ENCODE measurements at regions not wholly inside any gene's neighbourhood (a gene's known extent, or its start where the extent isn't known, plus 50 kb on each side); places are given as distances from the start of the nearest gene placed in this dataset.

DNA sequence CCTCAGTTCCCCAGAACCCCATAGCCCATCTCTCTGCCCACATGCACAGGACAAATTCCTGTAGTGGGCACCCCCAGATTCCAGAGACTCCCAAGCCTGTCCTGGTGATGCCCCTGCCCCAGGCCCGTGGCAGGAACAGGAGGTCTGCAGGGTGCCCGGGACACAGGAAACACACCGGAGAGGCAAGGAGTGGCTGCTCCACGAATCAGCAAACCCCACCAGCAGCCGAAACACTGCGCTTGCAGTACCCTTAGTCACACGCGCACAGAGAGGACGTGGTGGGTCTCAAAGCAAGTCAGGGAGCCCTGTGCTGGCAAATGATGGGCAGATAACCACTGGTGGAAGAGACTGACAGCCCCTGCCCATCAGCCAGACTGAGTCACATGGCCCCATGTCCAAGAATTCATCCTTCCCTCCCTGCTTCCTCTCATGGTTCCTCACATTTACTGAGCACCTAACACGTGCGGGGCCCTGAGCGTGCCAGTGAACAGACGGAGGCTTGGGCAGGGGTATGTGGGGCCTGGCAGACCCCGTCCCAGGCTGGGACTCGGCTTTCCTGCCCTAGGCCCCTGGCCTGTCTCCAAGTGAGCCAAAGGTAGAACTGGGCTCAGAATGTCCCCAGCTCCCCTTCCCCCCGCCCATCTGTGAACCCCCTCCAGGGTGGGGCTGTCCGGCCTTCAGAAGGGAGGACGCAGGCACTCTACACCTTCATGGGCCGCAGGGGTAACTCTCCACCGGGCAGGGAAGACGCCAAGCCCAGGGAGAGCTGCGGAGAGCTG, 130.4 kb upstream of the IQSEC1 start:
- TF ChIP-seq, protein P1, sequence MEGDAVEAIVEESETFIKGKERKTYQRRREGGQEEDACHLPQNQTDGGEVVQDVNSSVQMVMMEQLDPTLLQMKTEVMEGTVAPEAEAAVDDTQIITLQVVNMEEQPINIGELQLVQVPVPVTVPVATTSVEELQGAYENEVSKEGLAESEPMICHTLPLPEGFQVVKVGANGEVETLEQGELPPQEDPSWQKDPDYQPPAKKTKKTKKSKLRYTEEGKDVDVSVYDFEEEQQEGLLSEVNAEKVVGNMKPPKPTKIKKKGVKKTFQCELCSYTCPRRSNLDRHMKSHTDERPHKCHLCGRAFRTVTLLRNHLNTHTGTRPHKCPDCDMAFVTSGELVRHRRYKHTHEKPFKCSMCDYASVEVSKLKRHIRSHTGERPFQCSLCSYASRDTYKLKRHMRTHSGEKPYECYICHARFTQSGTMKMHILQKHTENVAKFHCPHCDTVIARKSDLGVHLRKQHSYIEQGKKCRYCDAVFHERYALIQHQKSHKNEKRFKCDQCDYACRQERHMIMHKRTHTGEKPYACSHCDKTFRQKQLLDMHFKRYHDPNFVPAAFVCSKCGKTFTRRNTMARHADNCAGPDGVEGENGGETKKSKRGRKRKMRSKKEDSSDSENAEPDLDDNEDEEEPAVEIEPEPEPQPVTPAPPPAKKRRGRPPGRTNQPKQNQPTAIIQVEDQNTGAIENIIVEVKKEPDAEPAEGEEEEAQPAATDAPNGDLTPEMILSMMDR (IDR thresholded peaks at IDR 0.05), result no peak
- TF ChIP-seq POLR2AphosphoS5 (IDR thresholded peaks at IDR 0.05) (no peak), EP300 (IDR thresholded peaks at IDR 0.05) (no peak), POLR2A (IDR thresholded peaks at IDR 0.05) (no peak)

Data from stomach (tissue), 4 donors.